ENCODE measurements at regions not wholly inside any gene's neighbourhood (a gene's known extent, or its start where the extent isn't known, plus 50 kb on each side); places are given as distances from the start of the nearest gene placed in this dataset.
"Not testable (repeated sequence)": the region's sequence is repeated elsewhere in the genome, so short reads cannot be mapped to it uniquely, and the experiment has no call there.

DNA sequence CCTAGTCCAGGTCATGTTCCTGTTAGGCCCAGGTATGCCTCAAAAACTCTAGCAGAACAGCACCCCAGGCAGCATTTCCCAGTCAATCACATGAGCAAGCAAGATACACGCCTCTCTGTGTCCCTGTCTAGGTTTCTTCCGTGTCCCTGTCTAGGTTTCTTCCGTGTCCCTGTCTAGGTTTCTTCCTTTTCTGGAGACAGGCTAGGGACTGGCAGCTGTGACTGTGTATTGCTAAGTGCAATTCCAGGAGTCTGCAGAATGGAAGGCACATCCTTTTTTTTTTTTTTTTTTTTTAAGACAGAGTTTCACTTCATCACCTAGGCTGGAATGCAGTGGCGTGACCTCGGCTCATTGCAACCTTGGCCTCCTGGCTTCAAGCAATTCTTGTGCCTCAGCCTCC lies 77.6 kb downstream of the SETD4 start:
- no peak for DNase-seq (ENCODE audit: extremely low read depth in 1 of 2, low read depth in 1 of 2)

DNA sequence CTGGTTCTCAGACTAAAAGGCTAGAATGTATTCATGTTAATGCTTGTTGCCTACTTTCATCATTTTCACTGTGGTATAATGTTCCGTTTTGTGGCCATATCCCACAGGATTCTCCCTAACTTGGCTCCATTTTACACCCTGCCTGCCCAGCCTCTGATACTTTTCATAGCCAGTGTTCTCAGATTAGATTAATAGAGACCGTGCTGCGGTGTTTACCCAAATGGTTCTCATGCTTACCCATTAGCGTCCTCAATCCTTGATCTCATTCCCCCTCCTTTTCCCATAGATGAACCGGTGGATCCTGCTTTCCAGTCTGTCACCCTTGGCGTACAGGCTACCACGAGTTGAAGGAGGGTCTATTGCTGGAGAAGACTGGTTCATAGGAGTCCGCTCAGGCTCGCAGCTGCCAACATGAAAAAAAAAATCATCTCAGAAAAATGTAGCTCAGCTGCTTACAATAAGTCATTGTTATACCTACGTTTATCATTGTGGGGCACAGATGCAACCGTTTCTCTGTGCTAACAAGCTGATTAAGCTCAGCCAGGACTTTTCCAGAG lies 78.7 kb downstream of the SETD4 start:
- DNase-seq (ENCODE audit: extremely low read depth in 1 of 2, low read depth in 1 of 2) = no peak

DNA sequence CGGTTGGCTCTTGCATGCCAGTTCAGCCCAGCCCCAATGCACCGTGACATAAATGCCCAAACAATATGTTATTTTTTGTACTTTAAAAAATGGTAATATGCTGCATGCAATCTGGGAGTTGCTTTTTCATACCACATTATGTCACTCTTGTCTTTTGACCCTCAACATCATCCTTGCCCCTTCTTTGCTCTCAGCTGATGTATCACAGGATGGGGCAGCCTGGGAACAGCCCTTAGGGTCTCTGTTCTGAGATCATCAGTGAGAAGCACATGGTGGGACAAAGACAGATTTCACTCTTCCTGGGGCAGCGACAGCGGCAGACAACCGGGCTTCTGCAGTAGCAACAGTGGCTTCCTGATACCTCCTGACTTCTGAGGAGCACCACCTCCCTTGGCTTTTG lies 79.5 kb downstream of the SETD4 start:
- no peak for DNase-seq (ENCODE audit: extremely low read depth in 1 of 2, low read depth in 1 of 2)

DNA sequence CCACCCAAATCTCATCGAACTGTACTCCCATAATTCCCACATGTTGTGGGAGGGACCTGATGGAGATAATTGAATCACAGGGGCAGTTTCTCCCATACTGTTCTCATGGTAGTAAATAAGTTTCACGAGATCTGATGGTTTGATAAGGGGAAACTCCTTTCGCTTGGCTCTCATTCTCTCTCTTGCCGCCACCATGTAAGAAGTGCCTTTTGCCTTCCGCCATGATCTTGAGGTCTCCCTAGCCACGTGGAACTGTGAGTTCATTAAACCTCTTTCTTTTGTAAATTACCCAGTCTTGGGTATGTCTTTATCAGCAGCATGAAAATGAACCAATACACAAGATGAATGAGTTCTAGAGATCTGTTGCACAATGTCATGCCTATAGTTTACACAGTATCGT lies 82.5 kb downstream of the SETD4 start:
- not testable (repeated sequence) for DNase-seq (ENCODE audit: extremely low read depth in 1 of 2, low read depth in 1 of 2)

DNA sequence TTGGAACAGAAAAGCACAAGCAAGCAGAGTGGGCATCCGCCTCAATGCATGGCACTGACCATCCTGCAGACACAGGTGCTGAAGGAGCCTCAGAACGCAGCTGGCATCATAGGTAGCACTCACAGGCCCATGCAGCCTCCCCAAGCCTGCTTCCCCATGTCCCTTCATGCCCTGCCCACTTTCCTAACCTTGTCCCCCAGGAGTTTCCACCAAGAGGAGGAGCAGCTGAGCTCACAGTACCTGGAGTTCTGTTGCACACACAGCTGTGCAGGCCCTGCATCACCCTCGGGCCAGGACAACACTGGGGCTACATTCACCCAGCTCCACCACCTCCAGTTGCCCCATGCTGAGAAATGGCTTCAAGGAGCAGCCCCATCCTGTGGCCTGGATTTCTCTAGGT lies 83.4 kb downstream of the SETD4 start:
- no peak for DNase-seq (ENCODE audit: extremely low read depth in 1 of 2, low read depth in 1 of 2)

DNA sequence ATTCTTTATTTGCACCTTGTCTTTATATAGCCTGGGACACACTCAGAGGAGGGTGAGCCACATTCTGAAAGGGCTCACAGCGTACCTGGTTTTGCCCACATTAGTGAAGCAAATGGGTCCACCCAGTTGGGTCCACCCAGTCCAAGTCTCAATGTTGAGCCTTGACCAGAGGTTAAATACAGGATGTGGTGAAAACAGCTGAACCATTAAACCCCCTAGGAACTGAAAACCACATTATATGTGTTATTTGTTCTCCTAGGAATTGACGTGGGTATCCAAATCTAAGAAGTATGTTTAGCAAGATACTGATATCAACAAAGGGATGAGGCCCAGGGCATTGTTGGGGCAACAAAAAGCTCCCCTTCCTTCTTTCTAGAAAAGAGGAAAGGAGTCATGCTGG lies 83.8 kb downstream of the SETD4 start:
- DNase-seq (ENCODE audit: extremely low read depth in 1 of 2, low read depth in 1 of 2) = no peak

DNA sequence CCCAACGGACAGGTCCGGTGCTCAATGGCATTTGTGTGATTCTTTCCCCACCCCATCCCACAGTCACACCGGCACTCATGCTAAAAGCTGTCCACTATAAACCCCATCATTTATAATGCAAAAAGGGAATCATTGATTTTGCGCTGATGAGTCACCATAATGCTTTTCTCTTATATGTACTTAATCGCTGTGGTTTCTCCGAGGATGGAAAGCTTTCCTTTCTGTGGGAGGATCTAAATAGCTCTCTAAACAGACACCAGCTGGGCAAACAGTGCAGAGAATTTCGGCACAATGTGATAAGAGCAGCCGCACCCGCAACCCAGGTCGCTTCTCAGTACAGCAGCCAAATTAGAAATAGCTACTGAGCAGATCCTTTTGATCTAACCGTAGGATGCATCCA lies 85.6 kb downstream of the SETD4 start:
- DNase-seq (ENCODE audit: extremely low read depth in 1 of 2, low read depth in 1 of 2) = no peak

DNA sequence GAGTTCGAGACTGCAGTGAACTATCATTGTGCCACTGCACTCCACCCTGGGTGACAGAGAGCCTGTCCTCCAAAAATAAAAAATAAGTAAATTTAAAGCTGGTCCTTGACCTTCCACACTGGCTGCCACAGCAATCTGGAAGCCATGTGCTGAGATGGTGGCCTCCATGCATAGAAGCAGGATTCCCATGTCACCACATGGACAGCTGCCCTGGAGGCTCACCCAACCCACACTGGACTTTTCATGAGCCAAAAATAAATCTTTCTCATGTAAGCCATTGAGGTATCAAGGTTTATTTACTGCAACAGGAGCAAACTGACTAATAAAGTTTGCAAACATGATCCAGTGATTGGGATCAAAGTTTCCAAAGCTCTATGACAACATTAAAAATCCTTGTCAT lies 88.5 kb downstream of the SETD4 start:
- no peak for DNase-seq (ENCODE audit: extremely low read depth in 1 of 2, low read depth in 1 of 2)

DNA sequence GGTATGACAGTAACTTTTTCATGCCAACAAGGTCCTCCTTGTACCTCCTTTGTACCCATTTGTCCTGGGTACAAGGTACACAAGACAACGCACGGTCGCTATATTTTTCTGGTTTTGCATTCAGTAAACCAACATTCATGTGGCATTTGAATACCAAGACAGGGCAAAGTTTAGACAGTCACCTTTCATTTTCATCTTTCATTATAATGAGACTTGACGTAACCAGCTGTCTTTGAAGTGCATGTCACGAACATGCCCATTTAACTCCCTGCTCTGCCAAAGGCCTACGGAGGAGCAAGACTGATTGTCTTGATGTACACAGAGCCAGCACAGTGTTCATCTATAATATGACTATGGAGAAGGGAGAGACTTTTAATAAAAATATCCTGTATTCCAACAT lies 91.0 kb downstream of the SETD4 start:
- no peak for DNase-seq (ENCODE audit: extremely low read depth in 1 of 2, low read depth in 1 of 2)

DNA sequence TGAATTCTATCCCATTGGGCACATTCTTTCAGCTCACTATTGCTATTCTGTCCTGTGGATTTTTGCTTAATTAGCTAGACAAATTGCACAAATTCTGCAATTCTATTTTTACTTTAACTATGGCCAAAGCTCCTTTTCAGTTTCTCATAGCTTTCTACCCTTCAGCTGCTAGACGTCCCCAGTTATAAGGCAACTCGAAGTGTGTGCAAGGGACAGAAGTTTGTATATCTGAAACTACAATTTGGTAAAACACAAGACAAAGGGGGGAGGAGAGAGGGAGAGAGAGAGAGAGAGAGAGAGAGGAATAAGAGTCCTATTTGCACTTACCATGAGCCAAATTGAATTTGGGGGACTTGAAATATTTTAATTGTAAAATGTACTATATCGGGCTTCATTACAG lies 91.8 kb downstream of the SETD4 start:
- no peak for DNase-seq (ENCODE audit: extremely low read depth in 1 of 2, low read depth in 1 of 2)

DNA sequence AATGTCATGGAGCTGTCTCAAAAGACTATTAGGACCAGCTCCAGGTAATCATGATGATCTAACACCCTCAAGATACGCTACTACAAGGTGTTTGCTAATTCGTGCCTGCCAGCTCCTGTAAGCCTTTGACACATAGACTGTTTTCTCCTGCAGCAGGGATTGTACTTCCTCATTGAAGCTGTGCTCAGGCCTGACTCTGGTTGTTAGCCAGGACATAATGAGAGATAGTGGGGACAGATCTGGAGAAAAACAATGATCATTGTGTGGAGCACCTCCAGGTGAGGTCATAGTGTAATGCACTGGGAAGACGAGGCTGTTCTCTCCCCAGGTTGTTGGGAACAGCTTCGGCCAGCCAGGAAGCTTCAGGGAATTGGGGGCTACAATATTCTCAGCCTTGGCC lies 94.6 kb downstream of the SETD4 start:
- DNase-seq (ENCODE audit: extremely low read depth in 1 of 2, low read depth in 1 of 2) = no peak

DNA sequence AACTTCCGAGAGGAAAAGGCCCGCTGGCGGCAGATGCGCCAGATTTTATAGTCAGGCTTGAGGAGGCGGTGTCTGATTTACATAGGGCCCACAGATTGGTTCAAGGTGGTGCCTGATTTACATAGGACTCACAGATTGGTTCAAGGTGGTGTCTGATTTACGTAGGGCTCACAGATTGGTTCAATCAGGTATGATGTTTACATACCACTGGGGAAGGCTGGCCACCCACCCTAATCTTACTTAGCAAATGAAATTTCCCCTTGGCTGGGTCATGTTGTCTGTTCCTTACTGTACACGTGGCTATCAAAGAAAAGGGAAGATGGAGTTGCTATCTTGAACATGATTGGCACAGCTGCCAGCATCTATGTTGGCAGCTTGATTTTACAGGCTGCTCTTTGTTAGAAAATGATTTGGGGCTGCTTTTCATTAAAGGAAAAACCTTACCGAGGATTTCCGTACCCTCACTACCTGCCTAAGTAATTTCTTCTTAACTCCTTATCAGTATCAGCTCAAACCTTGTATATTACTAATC lies 96.3 kb downstream of the SETD4 start:
- no peak for DNase-seq (ENCODE audit: extremely low read depth in 1 of 2, low read depth in 1 of 2)

DNA sequence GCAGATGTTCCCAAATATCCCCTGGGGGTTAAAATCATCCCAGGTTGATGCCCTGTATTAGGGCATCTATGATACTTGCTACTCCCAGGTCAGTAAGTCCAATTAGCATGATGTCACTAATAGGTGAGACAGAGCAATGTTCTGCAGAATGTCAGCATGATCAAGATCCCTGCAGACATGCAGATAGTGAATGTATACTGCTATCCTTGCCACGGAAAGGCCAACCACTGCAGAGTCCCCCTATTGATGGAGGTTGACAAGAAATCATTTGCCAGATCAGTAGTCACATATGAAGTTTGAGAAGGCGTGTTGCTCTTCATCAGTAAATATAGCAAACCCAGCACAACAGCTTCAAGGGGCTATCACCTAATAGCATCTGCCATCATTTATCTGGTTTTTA lies 97.4 kb downstream of the SETD4 start:
- no peak for DNase-seq (ENCODE audit: extremely low read depth in 1 of 2, low read depth in 1 of 2)

DNA sequence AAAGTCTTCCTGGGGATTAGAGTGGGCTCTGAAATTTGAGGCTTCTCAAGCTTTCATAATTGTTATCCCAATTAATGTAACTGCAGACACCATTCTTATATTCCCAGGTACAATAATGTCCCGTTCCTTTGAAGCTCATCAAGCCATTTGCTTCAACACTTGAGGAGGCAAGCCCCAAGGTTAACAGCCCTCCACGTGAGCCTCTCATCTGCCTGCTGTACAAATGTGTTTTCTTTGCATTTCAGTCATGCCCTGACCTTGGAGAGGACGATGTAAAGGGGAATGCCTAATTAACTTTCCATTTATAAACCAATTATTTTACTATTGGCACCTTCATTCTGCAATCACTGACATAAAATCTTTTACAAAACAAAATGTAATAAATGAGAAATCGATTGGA lies 106.3 kb downstream of the SETD4 start:
- DNase-seq (ENCODE audit: extremely low read depth in 1 of 2, low read depth in 1 of 2) = no peak

DNA sequence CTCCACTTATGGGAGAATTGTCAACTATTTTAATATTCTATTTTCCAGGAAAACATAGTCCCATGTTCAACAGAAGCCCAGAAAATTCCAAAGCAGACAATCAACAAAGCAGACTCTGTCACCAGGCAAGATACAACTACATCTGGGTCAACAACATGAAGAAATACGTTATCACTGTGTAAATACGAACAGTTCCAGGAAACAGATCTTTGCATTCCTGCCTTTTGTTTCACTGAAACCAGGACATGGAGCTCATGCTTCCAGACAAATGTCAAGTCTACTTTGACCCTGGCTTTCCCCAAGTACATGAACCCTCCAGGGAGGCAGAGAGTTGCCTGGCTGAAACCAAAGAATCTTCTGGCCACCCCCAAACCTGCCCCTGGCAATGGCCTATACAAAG lies 106.7 kb downstream of the SETD4 start:
- no peak for DNase-seq (ENCODE audit: extremely low read depth in 1 of 2, low read depth in 1 of 2)

DNA sequence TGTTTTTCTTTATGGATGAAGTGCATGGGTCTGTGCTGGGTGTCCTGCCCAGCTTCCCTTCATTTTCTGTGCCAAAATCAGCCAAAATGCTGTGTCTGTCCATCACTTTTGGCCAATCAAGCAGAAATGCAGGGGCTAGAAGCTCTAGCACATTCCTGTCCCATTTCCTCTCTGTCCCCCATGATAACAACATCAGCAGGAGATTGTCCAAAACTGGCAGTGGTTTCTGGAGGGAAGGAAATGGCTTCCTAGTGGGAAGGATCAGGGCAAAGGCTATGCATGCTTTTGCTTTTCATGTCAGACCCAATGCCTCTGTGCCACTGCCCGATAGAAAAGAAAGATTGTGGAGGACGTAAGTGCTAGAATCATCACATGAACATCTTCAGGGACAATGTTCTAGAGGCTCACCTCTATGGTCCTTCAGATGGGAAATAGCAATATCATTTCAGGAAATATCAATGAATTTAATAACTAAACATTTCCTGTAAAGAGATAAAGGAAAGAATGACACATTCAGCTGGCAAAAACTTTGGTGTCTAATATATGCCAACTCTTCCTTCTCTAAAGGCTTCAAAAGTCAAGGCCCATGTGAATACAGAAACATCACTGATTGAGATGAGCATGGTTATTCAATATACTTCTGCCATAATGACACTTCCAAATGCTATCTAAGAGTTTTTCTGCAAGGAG lies 107.5 kb downstream of the SETD4 start:
- no peak for DNase-seq (ENCODE audit: extremely low read depth in 1 of 2, low read depth in 1 of 2)

DNA sequence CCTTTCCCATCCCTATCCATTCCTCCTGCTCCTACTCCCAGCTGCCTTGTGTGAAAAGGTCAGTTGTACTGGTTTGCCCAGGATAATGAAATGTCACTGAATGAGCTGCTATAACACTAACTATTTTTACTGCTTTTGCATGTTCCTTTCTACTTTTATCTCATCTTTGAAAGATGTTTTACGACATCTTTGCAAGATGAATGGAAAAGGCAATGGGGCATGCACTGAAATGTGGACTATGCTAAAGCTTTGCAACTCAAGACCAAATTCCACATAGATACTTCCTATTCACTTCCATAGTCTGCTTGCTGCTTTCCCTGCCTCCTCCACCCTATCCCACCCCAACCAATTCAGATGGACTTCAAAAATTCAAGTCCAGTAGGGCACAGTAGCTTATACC lies 111.3 kb downstream of the SETD4 start:
- no peak for DNase-seq (ENCODE audit: extremely low read depth in 1 of 2, low read depth in 1 of 2)

DNA sequence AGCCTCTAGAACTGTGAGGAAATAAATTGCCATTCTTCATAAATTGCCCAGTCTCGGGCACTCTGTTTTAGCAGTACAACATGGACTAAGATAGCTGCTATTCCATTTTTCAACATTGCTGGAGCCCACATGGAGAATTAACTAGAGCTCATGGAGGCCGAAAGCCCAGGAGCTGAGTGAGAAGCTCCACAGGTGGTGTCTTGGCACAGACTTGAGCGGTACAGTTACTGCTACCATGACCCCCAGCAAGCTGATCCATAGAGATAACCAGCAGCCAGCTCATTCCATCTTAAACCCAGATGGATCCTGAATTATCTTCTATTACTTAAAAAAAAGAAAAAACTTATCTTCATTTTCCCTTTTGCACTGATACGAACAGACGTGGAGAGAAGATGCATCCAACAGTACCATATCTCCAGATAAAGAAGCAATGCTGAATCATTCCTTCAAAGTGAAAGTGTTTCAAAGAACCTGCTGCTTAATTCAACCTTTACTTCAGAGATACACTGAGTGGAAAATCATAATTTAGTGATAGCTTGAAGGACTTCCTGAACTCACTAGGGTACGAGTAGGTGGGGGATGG lies 115.1 kb downstream of the SETD4 start:
- no peak for DNase-seq (ENCODE audit: extremely low read depth in 1 of 2, low read depth in 1 of 2)

DNA sequence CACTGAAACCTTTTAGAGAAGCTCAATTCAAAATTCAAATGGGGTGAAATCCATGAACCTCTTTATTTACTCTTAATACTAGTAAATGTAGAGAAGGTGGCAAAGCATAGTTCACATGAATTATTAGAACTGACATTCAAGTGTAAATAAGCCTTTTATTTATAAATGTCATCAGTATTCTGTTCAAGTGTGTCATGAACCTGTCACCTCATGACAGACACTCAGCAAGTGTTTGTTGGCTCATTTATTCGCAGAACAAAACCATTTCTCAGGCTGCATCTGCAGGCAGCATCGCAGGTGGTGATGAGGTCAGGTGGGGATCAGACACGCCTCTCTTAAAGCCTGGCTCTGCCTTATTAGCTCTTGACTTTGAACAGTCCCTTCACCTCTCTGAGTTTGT lies 116.6 kb downstream of the SETD4 start:
- no peak for DNase-seq (ENCODE audit: extremely low read depth in 1 of 2, low read depth in 1 of 2)

DNA sequence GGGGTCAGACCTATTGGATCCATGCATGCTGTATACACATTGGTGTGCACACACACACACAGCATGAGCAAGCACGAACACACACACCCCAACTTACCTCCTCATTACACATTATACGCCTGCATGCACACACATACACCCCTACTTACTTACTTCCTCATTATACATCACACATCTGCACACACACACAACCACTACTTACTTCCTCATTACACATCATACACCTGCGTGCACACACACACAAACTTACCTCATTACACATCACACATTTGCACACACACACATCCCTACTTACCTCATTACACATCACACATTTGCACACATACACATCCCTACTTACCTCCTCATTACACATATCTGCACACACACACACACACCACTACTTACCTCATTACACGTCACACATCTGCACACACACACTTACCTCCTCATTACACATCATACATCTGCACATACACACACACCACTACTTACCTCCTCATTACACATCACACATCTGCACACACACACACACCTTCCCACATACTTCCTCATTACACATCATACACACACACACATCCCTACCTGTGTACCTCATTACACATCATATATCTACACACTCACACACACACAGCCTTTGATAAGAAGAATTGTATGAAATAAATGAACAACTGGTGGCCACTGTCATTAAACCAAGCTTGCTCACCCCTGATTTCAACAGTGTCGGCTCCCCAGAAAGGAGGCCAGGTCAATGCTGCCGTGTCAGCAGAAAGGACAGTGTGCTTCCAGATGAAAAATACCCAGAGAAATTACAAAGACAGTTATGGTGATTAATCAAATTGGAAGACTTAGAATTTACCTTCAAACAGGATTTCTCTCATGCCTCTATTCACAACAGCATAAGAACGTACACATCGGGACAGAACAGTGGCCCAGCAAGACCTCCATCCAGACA lies 117.8 kb downstream of the SETD4 start:
- no peak for DNase-seq (ENCODE audit: extremely low read depth in 1 of 2, low read depth in 1 of 2)

Data from stimulated activated CD8-positive, alpha-beta memory T cell treated with anti-CD3 and anti-CD28 coated beads, Interleukin-7, amount 100 ng/mL, for 48 hours (primary cell).